ENCODE measurements at regions not wholly inside any gene's neighbourhood (a gene's known extent, or its start where the extent isn't known, plus 50 kb on each side); places are given as distances from the start of the nearest gene placed in this dataset.

DNA sequence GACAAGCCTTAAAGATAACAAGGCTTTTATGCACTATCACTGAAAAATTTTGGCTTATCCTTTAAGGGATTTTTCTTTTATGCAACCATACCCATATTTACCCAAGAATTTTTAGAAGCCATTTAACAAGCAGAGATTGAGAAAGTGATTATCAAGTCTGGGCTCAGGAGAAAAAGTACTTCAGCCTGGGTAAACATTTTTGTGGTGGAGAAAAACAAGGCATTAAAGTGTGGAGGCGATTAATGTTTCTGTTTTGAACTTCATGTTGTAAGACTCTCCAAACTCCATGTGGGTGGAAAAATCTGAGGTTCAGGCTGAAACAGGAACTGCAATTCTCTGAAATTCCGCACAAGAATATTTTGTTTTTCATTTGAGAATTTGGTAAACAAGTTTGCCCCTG, 260.4 kb upstream of the KCNMB2 start:
- Histone ChIP-seq H4K91ac (replicated peaks; ENCODE audit: insufficient read length, low read length) (no peak overlapping the region), H3K23ac (ENCODE audit: insufficient read length) (no peak overlapping the region), H4K8ac (ENCODE audit: extremely low read depth, insufficient read depth, low read length) (no peak overlapping the region), H3K4me3 (ENCODE audit: extremely low read depth in 1 of 4, insufficient read depth in 2 of 4, low read depth in 3 of 4, low read length in 4 of 4) (no peak overlapping the region), H3K9me3 (ENCODE audit: insufficient read depth in 2 of 2, low read depth in 1 of 2, low read length in 1 of 2) (no peaks in the 10 kb centered on the region), H3K4ac (replicated peaks; ENCODE audit: insufficient read length, low read depth, low read length) (no peak overlapping the region), H4K20me1 (replicated peaks in 1 of 2; ENCODE audit: control insufficient read depth in 1 of 2, insufficient read depth in 2 of 2, low read length in 2 of 2) (no peaks in the 10 kb centered on the region), H3K4me1 (replicated peaks in 1 of 4; ENCODE audit: control insufficient read depth in 3 of 4, insufficient read depth in 4 of 4, low read length in 3 of 4) (no peaks in the 10 kb centered on the region), H3K36me3 (ENCODE audit: control insufficient read depth in 2 of 4, insufficient read depth in 4 of 4, low read length in 3 of 4) (no peaks in the 10 kb centered on the region), H3K27ac (ENCODE audit: low read depth, low read length) (no peak overlapping the region), H3K14ac (ENCODE audit: insufficient read length) (no peak overlapping the region), H2BK12ac (ENCODE audit: low read depth, low read length) (no peak overlapping the region), H3K9ac (replicated peaks in 1 of 4; ENCODE audit: extremely low read depth in 1 of 4, low read depth in 3 of 4, low read length in 3 of 4) (no peak overlapping the region), H2AFZ (ENCODE audit: low read length) (0 out of 2 replicates have a peak overlapping the region, but pooled peaks have one; percentile 2), H2BK5ac (ENCODE audit: low read depth, low read length) (no peak overlapping the region), H2AK5ac (ENCODE audit: low read depth, low read length) (no peak overlapping the region), H3K79me2 (ENCODE audit: control insufficient read depth in 1 of 2, insufficient read depth in 2 of 2, low read length in 2 of 2) (no peaks in the 10 kb centered on the region), H2BK15ac (ENCODE audit: low read length) (no peak overlapping the region), H3K79me1 (ENCODE audit: low read depth, low read length) (no peaks in the 10 kb centered on the region), H3K56ac (replicated peaks; ENCODE audit: insufficient read length, low read depth, low read length) (no peak overlapping the region), H4K5ac (ENCODE audit: insufficient read length, low read depth, low read length) (no peak overlapping the region), H3K18ac (ENCODE audit: extremely low read depth, low read length) (no peak overlapping the region), H3K27me3 (replicated peaks in 1 of 4; ENCODE audit: control insufficient read depth in 3 of 4, extremely low read depth in 1 of 4, insufficient read depth in 3 of 4, low read length in 3 of 4) (peaks cover 0 to 1% (median 0%) of the 10 kb centered on the region in 4 experiments; a peak in 1 of 7 replicates), H3K4me2 (ENCODE audit: insufficient read depth in 1 of 2, low read depth in 2 of 2, low read length in 2 of 2) (no peak overlapping the region), H2BK120ac (replicated peaks; ENCODE audit: low read depth, low read length) (no peak overlapping the region), H3K23me2 (ENCODE audit: low read depth, low read length) (no peaks in the 10 kb centered on the region; the same call in 1 of the 2 replicates), H2BK20ac (ENCODE audit: low read length) (no peak overlapping the region)
- ChIA-PET CTCF (ENCODE audit: partially characterized antibody) (no interaction called here), POLR2A (ENCODE audit: partially characterized antibody) (no interaction called here)
- no peak for DNase-seq (ENCODE audit: low read depth in 1 of 2, low spot score in 2 of 2)
- WGBS, 2 experiments (ENCODE audit: extremely low coverage in 1 of 2, insufficient coverage in 1 of 2, insufficient read length in 1 of 2, insufficient replicate concordance in 2 of 2, low coverage in 1 of 2, low lambda C conversion rate in 2 of 2, missing lambda C conversion rate in 1 of 2) = 93% methylated on average over 2 of the region's 2 CpGs; no CpG with 5 or more reads in 1 of the 2 experiments
- TF ChIP-seq YY1 (IDR thresholded peaks at IDR 0.05; ENCODE audit: low read depth, low read length) (no peak), ASH2L (IDR thresholded peaks at IDR 0.05; ENCODE audit: low read length) (no peak), EGR1 (IDR thresholded peaks at IDR 0.05; ENCODE audit: borderline replicate concordance, low read depth, low read length) (no peak), POLR2AphosphoS5 (IDR thresholded peaks at IDR 0.05; ENCODE audit: low read depth, low read length) (no peak), SRF (IDR thresholded peaks at IDR 0.05; ENCODE audit: low read depth, low read length) (no peak), NANOG (IDR thresholded peaks at IDR 0.05; ENCODE audit: insufficient read depth, low read depth, low read length, poor library complexity, severe bottlenecking) (no peak), RAD21 (IDR thresholded peaks at IDR 0.05 in 1 of 2, conservative IDR thresholded peaks at IDR 0.05 in 1 of 2; ENCODE audit: low read depth in 2 of 2, low read length in 2 of 2) (no peak), SAP30 (IDR thresholded peaks at IDR 0.05; ENCODE audit: insufficient read depth, insufficient replicate concordance, low read length) (no peak), SP1 (IDR thresholded peaks at IDR 0.05; ENCODE audit: low read depth, low read length) (no peak)
- FAIRE-seq = no peak
